NCI-H345 treated with DMSO at 0.1 percent for 48 hours (cell line): ENCODE measurements at regions not wholly inside any gene's neighbourhood (a gene's known extent, or its start where the extent isn't known, plus 50 kb on each side); places are given as distances from the start of the nearest gene placed in this dataset.

Experiments used
- DNase-seq: peaks from one replicate; lab custom pipeline; 2025; ENCODE audit not compliant: unreplicated experiment; lab: John Stamatoyannopoulos, UW

DNA sequence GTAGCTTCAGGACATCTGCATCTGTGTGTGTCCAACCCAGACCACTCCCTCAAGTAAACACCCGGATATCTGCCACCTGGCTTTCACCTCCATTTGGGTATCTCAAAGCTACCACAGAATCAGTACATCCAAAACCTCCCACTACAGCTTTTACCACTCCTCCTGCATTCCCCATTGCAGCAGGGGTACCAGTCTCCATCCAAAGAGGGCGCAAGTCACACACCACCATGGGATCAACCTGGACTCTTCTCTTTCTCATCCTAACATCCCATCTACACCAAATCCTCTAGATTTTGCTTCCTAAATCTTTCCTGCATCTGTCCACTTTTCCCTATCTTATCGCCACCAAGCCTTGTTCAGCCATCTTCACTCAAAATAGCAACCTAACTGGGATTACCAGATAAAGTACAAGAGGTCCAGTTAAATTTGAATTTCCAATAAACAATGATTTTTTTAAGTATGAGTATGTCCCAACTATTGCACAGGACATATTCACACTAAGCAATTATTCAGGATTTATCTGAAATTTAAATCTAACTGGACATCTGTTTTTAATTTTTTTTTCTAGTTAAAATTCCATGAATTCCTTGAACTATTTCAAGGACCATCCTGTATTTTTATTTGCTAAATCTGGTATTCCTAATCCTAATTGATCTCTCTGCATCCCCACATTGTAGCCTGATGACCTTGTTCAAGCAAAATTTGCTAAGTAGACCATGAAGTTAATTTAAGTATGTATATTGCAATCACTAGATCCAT is 164.3 kb upstream of the MLN start:
- DNase-seq = no peak

DNA sequence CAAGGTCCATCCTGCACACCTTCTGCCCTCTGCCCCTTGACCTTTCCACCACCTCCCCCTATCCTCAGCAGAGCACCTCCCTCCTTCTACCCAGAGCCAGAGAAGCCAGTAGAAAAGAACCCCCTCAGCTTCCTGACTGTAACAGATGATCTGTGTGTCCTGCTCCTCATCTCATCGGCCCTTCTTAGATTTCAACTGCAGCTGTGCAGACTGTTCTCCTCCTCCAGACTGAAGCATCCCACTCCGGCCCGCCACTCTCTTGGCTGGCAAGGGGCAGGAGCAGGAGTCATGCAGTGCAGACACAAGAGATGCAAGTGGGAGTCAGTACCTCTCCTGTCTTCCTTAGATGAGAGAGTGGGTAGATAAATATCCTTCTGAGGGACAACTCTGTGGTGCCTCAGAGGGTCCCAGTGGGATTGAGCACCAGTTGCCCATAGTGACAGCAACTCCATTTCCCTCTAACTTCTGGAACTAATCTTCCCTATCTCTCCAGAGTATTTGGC is 163.5 kb upstream of the MLN start:
- no peak for DNase-seq

DNA sequence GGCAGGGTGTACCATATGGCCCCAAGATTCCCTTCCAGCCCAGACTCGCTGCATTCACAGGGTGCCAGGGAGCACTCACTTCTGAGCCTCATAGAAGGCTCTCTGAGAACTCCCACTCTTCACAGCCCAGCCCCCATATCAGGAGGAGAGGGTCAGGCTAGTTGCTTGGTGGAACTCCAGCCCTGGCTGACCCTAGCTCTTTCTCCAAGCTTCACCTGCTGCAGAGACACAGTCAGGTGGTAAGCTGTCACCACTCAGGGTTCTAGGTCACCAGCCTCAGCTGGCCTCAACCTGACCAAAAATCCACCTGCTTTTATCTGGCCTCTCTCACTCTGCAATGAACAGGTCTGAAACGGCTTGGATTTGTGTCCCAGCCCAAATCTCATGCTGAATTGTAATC is 162.7 kb upstream of the MLN start:
- no peak for DNase-seq

DNA sequence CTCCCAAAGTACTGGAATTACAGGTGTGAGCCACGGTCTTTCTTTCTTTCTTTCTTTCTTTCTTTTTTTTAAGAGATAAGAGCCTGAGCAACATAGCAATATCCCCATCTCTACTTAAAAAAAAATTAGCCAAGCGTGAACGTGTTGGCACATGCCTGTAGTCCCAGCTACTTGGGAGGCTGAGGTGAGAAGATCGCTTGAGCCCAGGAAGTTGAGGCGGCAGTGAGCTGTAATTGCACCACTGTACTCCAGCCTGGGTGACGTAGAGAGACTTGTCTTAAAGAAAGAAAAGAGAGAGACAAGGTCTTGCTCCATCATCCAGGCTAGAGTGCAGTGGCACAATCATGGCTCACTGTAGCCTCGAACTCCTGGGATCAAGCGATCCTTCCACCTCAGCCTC is 162.0 kb upstream of the MLN start:
- DNase-seq = no peak

DNA sequence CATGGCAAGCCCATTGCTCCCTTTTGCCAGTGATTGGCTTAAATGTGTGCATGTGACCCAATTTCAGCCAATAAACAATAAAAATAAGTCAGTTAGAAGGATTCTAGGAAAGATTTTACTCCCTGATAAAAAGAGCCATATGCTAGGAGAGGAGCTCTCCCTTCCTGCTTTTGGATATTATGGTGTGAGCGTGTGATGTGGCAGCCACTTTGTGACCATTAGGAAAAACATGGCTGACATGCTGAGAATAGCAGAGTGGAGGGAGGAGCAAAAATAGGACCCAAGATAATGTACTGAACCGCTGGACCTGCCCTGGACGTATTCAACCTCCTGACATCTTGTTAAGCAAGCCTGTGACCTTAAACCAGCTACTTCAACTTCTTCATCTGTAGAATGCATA is 160.6 kb upstream of the MLN start:
- no peak for DNase-seq

DNA sequence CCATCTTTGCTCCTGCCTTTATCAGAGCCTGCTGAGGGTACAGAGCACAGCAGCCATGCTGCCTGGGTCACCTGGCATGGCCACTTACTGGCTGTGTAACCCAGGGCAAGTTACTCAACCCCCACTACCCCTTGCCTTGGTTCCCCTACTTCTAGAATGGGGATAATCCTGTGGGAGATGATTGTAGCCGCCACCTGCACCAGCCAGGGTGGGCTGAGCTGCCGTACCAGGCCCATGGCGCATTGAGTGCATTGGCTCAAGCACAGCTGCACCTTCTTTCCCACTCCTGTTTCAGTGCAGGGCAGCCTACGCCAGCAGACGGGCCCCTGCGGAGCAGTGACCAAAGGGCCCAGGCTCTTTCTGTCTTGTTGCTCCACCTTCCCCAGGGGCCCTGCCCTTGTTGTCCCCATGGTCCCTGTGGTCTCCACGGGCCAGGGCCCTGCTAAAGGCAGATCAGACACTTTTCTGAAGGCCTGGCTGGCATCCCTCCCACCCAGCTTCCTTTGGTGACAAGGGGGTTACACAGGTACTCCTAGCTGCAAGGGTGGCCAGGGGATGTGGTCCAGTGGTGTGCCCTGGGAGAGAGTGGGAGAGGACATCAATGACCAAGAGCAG is 159.4 kb upstream of the MLN start:
- no peak for DNase-seq

DNA sequence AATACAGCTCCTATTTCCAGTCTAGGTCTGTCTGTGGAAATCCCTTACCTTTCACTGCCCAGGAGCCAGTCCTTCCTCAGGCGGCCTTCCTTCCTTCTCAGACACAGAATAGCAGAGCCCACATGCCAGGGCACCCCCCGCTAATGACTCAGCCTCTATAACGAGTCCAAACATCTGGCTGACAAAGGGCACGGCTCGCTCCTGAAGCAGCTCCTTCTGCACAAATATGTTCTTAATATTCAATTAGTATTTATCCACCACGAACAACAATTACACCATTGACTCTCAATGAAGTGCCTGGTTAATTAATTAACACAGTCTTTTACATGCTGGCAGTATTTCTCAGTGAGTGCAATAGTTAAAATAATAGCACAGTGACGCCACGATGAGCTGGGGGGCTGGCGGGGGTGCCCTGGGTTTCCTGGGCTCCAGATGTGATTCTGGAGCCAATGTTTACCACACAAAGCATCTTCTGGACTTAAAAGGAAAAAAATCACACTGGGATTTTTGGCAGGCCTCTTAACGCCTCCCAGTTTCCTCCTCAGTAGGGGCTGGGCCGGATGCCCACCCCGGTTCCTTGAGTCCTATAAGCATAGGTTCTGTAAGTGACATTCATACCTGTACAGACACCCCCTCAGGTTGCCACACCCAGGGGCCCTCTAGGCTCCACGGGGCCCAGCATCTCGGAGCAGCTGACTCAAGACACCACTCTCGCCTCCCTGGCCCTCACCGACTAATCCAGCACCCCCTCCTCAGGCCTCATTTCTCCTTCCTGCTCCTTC is 158.6 kb upstream of the MLN start:
- DNase-seq = no peak

DNA sequence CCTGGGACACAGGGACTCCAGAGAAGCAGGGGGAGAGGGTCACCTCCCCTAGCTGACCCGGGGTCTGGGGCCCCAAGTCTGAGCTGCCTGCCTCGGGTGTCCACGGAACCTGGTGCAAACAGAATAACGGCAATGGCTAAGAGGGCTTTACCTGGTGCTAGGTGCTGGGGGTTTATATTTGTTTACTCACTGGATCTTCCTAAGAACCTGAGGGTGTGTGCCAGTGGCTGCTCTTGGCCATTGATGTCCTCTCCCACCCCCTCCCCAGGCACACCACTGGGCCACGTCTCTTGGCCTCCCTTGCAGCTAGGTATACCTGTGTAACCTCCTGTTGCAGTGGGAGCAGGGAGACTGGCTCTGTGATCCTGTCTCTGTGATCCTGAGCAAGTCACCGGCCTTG is 157.9 kb upstream of the MLN start:
- no peak for DNase-seq

DNA sequence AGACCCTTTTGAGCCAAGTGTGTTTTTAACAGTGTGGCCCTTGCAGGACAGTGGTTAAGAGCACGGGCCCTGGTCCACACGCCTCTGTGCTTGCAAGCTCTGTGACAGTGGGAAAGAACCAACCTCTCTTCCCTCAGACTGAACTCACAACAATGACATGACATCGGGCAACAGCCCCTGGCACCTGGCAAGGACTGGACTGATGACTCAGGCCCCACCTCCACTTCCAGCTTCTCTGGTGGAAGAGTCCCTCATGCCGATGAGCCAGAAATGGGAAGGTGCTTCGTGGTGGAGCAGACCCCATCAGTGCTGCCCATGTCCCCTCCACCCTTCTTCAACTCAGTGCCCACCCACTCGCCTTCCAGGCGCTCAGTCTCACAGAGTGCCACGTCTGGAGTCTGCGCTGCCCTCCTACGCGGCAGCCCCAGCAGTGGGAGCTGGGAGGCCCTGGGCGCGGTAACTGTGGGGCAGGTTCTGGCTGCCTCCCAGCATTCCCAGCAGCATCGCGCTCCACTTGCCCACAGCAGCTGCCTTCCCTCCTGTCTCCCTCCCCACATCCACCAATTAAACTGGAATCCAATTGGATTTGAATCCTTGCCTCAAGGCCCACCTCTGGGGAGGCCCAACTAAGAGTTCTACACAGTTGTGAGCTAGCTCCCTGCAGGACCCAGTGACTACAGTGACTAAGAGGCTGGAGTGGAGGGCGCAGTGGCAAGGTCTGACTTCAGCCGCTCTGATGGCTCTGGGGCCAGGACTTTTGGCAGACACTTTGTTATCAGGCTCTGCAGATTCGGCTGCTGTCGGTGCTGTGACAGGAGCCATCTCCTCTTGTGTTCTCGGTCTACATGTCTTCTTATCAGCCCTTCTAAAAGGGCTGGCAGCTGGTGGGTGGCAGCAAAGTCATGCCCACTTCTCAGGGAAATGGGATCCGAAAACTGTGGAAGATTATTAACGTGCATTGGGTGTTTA is 156.8 kb upstream of the MLN start:
- DNase-seq = no peak

DNA sequence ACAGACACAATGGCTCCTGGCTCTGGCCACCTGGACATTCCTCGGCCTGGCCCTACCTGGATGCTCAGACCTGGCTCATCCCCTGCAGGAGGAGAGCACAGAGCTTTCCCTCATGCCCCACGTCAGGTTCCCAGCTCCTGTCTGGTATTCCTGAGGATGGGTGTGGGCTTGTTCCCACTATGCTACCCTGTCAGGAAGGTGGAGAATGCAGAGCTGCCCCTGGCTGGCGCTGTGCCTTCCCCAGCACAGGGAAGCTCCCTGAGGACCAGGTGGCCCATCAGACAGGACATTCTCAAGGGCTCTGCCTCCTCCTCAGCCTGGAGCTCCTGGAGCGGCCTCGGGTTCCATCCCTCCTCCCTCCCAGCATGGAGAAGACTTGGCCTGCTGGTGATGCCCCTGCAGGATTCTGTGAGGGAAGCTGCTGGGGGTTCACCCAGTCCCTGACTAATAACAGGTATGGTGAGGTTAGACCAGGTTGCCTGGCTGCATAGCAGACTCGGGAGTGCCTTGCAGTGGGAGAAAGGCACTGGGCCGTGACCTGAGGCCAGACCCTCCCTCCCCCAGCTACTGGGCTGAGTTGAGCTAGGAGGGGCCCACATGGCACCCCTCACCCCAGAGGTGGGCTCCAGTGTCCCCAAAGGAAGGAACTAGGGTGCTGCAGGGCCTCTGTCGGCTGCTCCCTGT is 156.0 kb upstream of the MLN start:
- no peak for DNase-seq

DNA sequence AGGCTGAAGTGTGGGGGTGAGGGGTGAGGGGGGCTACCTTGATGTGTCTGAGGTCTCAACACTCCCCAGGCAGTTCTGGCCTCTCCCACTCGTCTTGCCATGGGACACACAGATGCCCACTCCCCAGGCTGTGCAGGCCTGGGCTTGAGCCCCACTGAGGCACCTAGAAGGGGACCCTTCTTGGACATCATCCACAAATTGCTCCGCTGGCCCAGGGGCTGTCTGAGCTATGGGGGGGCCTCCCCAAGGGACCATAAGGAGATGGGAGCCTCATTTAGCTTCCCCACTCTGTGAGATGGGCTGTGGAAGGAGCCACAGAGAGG is 155.5 kb upstream of the MLN start:
- no peak for DNase-seq

DNA sequence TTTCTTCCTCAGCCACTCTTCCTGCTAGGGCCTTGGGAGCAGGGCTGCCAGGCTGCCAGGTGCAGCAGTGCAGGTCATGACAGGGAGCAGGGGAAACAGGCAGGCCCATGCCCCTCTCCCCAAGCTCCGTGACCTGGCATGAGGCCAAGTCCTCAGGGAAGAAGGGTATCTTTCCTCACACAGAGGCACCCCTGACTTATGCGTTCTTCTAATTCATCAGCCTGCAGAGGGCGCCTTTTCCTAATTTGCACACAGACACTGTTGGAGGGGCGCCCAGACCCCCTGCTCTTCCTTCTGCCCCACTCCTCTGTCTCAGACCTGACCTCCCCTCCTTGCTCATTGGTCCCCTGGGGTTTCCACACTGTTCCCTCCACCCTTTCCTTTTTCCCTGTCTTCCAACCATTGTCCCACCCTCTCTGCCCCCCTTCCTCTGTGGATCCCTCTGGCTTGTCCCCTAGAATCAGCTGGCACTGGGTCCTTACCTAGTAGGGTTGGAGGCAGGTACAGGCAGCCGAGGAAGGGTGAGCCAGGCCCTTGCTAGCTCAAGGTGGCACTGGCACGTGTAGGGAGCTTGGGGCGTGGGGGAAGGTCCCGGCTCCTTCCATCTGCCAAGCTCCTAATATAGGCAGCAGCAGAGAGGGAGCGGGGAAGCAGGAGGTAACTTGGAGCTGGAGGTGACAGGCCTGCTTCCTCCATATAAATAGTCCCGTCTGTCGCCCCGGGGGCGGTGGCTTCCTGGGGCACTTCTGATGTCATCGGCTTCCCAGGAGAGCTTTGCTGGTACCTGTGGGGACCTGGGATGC is 154.9 kb upstream of the MLN start:
- no peak for DNase-seq

DNA sequence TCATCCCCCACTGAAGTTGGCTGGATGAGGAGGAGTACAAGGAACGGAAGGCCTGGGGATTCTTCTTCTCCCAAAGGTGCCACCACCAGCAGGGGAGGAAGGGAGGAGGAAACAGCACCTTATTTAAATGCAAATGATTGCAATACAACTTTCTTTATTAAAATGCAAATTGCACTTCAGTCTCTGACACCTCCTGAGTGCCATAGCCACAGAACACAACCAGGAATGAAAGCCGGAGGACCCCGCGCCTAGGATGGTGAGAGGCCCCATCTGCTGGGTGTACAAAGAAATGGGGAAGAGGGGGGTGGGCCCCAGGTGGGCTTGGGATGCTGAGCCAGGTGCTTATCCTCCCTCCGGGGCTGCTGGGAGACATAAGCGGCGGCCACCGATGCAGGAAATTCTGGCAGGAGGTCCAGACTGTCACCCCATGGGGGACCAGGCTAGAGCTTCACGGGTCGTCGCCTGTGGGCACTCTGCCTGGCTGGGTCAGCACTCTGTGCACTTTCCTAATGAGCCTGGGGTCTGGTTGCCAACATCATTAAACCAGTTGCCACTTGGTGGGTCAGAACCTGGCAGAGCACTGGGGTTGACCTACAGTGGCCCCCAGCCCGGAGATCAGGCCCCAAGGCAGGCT is 154.2 kb upstream of the MLN start:
- no peak for DNase-seq

DNA sequence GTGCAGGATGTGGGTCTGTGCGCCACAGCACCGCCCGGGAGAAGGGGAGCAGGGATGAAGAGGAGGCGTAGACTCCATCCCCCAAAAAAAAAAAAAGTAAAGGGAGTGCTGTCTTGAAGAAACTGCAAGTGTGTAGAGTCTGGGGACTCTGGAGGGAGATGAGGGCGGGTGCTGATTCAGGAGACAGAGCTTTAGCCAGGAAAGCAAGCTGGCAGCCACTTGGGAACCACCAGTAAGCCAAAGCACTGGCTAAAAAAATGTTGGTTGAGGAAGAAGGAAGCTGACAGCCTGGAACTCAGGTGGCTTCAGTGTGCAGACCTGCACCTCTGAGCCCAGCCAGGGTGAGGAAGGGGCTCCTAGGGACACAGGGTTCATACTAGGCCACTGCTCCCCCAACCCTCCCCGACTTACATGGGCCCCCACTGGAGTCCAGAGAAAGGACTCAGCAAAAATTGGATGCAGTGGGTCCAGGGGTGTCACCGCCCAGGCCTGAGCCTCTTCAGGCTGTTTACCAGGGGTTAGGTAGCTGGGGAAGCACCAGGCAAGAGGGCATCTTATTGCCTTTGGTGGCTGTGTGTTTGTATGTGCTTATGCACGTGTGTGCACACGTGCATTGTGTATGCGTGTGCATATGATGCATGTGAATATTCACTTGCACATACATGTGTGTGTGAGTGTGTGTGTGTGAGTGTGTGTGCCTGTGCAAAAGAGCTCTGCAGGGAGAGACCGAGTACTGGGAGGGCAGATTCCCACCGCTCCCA is 153.5 kb upstream of the MLN start:
- no peak for DNase-seq

DNA sequence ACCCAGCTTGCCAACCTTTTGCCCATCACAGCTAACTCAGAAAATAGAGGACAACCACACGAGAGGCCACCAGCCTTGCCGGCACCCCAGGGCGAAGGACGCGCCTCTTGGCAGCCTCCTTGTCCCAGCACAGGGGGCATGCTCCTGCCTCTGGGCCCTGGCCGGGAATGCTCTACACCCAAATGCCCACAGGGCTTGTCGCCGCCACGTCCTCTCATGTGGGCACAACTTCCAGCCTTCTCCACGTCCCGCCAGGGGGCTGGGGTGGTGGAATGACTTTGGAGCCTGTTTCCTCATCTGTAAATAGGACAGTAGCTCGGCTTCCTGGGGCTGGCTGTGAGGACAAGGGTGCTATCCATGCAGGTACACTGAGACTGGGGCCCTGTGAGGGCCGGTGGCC is 152.4 kb upstream of the MLN start:
- DNase-seq = no peak

DNA sequence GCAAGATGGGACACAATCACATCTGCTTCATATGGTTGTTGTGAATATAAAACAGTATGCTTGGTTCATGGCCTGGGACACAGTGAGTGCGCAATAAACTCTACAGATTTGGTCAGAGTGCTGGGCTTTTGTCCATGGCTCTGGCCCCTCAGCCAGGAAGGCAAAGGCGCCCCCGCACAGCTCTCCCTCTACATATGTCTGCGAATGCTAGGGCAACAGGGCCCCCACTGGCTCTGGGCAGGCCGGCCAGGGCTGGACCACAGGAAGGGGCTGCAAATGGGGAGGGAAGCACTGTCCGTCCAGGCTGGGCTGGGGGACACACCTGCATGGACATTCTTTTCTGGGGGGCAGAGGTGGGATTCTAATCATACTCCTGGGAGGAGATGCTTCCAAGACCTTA is 151.8 kb upstream of the MLN start:
- no peak for DNase-seq

DNA sequence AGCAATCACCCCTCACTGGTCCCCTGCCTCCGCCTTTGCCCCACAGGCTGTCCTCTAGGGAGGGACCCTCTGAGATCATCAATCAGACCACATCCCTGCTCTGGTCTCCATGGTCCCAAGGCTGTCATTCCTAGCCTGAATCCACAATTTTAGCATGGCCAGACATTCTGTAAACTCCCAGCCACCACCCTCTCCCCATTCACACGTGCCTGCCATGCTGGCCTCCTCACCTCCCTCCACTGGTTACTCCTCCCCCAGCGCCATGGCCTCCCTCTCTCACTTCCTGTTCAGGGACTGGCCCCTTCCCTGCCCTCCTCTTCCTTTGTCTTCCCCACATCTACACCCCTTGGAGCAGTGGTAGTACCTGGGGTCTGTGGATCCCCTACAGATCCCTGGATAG is 150.7 kb upstream of the MLN start:
- DNase-seq = no peak

DNA sequence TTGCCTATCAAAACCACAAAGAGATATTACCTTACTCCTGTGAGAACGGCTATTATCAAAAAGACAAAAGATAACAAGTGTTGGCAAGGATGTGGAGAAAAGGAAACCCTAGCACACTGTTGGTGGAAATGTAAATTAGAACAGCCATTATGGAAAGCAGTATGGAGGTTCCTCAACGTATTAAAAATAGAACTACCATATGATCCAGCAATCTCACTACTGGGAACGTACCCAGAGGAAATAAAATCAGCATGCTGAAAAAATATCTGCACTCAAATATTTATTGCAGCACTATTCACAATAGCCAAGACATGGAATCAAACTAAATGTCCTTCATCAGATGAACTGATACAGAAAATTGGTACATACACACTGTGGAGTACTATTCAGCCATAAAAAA is 149.4 kb upstream of the MLN start:
- DNase-seq = no peak

DNA sequence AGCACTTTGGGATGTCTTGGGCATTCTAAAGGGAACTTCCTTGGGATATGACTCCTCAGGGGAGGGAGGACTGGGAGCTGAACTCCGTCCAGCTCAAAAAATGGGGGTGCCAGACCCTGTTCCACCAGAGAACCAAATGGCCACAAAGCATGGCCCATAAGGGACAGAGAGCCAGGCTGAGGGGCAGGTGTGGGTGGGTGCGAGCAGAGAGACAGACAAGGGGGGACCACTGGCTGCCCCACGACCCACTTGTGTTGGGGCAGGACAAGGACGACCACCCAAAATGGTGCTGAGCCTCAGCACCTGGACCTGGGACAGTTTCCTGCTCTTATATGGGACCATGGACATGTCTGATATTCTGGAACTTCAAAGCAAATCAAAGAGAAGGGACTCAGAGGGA is 148.2 kb upstream of the MLN start:
- no peak for DNase-seq
